Esophagus squamous epithelium (tissue), 4 donors: ENCODE measurements at regions not wholly inside any gene's neighbourhood (a gene's known extent, or its start where the extent isn't known, plus 50 kb on each side); places are given as distances from the start of the nearest gene placed in this dataset.

Experiments
- CTCF ChIP-seq, 6 experiments: fragments of 450-650 bp in 4 of 6; fragments of 200-600 bp in 2 of 6; sonication (generic) in 2 of 6; IDR thresholded peaks; one replicate each; pipeline ENCODE4 v1.5.1; 2016 to 2019; ENCODE audit warnings: antibody characterized with exemption in 6 of 6, mild to moderate bottlenecking in 4 of 6, moderate library complexity in 4 of 6
- POLR2A ChIP-seq, 4 donors: fragments of 450-650 bp; IDR thresholded peaks; one replicate each; pipeline ENCODE4 v1.6.1; 2017; ENCODE audit warnings: antibody characterized with exemption in 4 of 4, mild to moderate bottlenecking in 4 of 4, moderate library complexity in 3 of 4

- TF ChIP-seq CTCF (IDR thresholded peaks at IDR 0.05) (no peak), POLR2A (IDR thresholded peaks at IDR 0.05) (no peak)
Observed at GRCh38 chr5:36521219-36521618, 85.2 kb upstream of the SLC1A3 start.
